PC-3 (cell line): ENCODE measurements at regions not wholly inside any gene's neighbourhood (a gene's known extent, or its start where the extent isn't known, plus 50 kb on each side); places are given as distances from the start of the nearest gene placed in this dataset.

Experiments used
- ATAC-seq: fragments of 200-7000 bp; cut with Tn5 transposase; 2 replicates; pipeline ENCODE4 v1.9.1; 2020; ENCODE audit warnings: mild to moderate bottlenecking, moderate library complexity
- BruUV-seq: library from RNA; stranded (reverse); fragments of 400-500 nt; replicated peaks from 2 replicates; lab custom pipeline; 2021; lab: Mats Ljungman, UMichigan
- CTCF ChIA-PET: fragments of 300-600 bp; sonication (Branson Sonifier 250); formaldehyde crosslinking; loops from one replicate; lab custom pipeline; 2022; ENCODE audit warnings: antibody characterized with exemption; lab: Charles Lee
- POLR2A ChIA-PET: fragments of 300-600 bp; sonication (Branson Sonifier 250); formaldehyde crosslinking; loops from one replicate; lab custom pipeline; 2022; ENCODE audit warnings: antibody characterized with exemption; ENCODE audit not compliant: unreplicated experiment; lab: Charles Lee
- DNase-seq: peaks from one replicate; pipeline ENCODE4 v3.0.0-alpha.2; 2015
- H2AFZ ChIP-seq: fragments of 300-600 bp; sonication (generic); 2 replicates; pipeline ENCODE4 v1.6.0; 2016; ENCODE audit warnings: antibody characterized with exemption, low read length
- H3F3A ChIP-seq: fragments of 300-600 bp; sonication (generic); one replicate; pipeline ENCODE4 v1.6.0; 2017; ENCODE audit warnings: antibody characterized with exemption, low read length, control low read depth, mild to moderate bottlenecking; ENCODE audit not compliant: unreplicated experiment
- H3K27ac ChIP-seq: fragments of 300-600 bp; sonication (generic); 2 replicates; pipeline ENCODE4 v1.5.1; 2016; ENCODE audit warnings: mild to moderate bottlenecking, low read length
- H3K27me3 ChIP-seq: fragments of 300-600 bp; sonication (generic); 2 replicates; pipeline ENCODE4 v1.6.1; 2016; ENCODE audit warnings: low read length, mixed read lengths
- H3K36me3 ChIP-seq: fragments of 300-600 bp; sonication (generic); 2 replicates; pipeline ENCODE4 v1.6.1; 2016; ENCODE audit warnings: low read depth, mixed run types, low read length, mixed read lengths
- H3K4me1 ChIP-seq: fragments of 300-600 bp; sonication (generic); 2 replicates; pipeline ENCODE4 v1.5.1; 2016; ENCODE audit warnings: low read length; ENCODE audit not compliant: insufficient read depth
- H3K4me2 ChIP-seq: fragments of 300-600 bp; sonication (generic); 2 replicates; pipeline ENCODE4 v1.6.0; 2016; ENCODE audit warnings: low read length
- H3K4me3 ChIP-seq: fragments of 300-600 bp; sonication (generic); 2 replicates; pipeline ENCODE4 v1.5.1; 2016; ENCODE audit warnings: mild to moderate bottlenecking, low read length, mixed read lengths
- H3K79me2 ChIP-seq: fragments of 300-600 bp; sonication (generic); 2 replicates; pipeline ENCODE4 v1.6.1; 2017; ENCODE audit warnings: low read length, mixed read lengths
- H3K9ac ChIP-seq: fragments of 300-600 bp; sonication (generic); 2 replicates; pipeline ENCODE4 v1.6.0; 2016; ENCODE audit warnings: mild to moderate bottlenecking, low read length
- H3K9me2 ChIP-seq: fragments of 300-600 bp; sonication (generic); replicated peaks from 2 replicates; pipeline ENCODE4 v1.6.1; 2016; ENCODE audit warnings: mixed run types, low read length, mixed read lengths
- H3K9me3 ChIP-seq: fragments of 300-600 bp; sonication (generic); 2 replicates; pipeline ENCODE4 v1.6.1; 2016; ENCODE audit warnings: low read length, mixed read lengths
- H4K20me1 ChIP-seq: fragments of 300-600 bp; sonication (generic); 2 replicates; pipeline ENCODE4 v1.6.1; 2016; ENCODE audit warnings: low read length, mixed read lengths
- CTCF ChIP-seq: fragments of 300-600 bp; sonication (generic); conservative IDR thresholded peaks from 2 replicates; pipeline ENCODE4 v1.5.1; 2017; ENCODE audit warnings: antibody characterized with exemption, low read depth, mild to moderate bottlenecking, low read length
- EZH2 ChIP-seq: fragments of 300-600 bp; sonication (generic); IDR thresholded peaks from one replicate; pipeline ENCODE4 v1.6.1; 2017; ENCODE audit warnings: antibody characterized with exemption, mild to moderate bottlenecking, low read length; ENCODE audit not compliant: unreplicated experiment
- EZH2phosphoT487 ChIP-seq: fragments of 300-600 bp; sonication (generic); IDR thresholded peaks from 2 replicates; pipeline ENCODE4 v1.6.1; 2018; ENCODE audit warnings: mild to moderate bottlenecking, antibody characterized with exemption, low read length, borderline replicate concordance
- intact Hi-C: fragments of 100-400 bp; cut with micrococcal nuclease; formaldehyde crosslinking; loops from 2 replicates; pipeline ENCODE4 v1.9.0; 2023

DNA sequence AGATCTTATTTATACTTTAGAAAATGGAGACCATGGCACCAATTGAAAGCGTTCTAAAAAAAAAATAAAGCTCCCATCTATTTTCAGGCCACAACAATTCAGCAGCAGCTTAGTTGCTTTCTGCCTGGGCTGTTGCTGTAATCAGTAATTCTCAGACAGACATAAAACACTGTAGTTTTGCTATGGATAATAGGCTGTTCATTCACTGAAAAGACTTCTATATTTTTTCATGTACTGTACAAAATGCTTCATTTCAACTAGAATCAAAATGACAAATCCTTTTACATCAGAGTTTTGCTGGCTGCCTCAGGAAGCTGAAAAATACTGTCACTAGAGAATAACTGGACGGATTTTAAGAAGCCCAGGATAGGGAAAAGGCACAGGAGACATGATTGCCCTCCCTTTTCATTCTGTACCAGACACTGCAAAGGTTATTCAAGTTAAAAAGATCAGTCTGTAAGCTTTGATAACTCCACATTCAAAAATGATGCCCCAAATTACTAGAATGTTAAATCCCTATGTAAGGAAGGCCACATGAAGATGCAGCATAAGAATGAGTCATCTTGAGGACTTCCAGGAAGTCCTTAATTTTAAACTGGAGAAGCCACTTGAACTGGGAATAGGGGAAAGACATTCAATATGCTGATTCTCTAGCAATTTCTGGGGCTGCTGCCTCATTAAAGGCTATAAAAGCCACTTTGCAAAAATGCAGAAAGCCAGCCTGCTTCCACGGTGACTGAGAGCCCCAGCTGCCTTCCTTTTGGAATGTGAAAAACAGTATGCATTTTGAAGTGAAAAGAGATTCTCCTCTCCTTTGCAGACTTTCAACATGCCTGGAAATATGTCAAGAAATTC, 403.2 kb upstream of the RASGEF1B start:
- Histone ChIP-seq H4K20me1 (no peaks in the 10 kb centered on the region), H2AFZ (no peak overlapping the region), H3K4me3 (no peak overlapping the region), H3F3A (no peaks in the 10 kb centered on the region), H3K9me2 (no peaks in the 10 kb centered on the region), H3K79me2 (no peaks in the 10 kb centered on the region), H3K36me3 (no peaks in the 10 kb centered on the region), H3K27ac (no peak overlapping the region), H3K9me3 (no peaks in the 10 kb centered on the region), H3K4me1 (no peaks in the 10 kb centered on the region), H3K9ac (no peak overlapping the region), H3K4me2 (no peak overlapping the region), H3K27me3 (peaks cover 5% of the 10 kb centered on the region; the same call in 1 of the 2 replicates)
- no TSS peak for BruUV-seq
- CTCF ChIA-PET: no interaction called here
- intact Hi-C loops: no loop called here
- POLR2A ChIA-PET: no interaction called here
- DNase-seq (no peak), ATAC-seq (no peak)
- no peak for TF ChIP-seq EZH2phosphoT487
- no peak for TF ChIP-seq CTCF
- no peak for TF ChIP-seq EZH2

- H3K9me3 ChIP-seq: no peaks in the 10 kb centered on the region
- H3K4me3 ChIP-seq: no peak overlapping the region
- no peaks in the 10 kb centered on the region for H4K20me1 ChIP-seq
- ChIA-PET CTCF (no interaction called here), POLR2A (no interaction called here)
- DNase-seq (no peak), ATAC-seq (no peak)
- H3K9me2 ChIP-seq: no peaks in the 10 kb centered on the region
- H3K4me2 ChIP-seq: no peak overlapping the region
- H2AFZ ChIP-seq: no peak overlapping the region
- intact Hi-C loops: no loop called here
- H3K9ac ChIP-seq: no peak overlapping the region
- H3K27ac ChIP-seq: no peak overlapping the region
- BruUV-seq: no TSS peak
- no peaks in the 10 kb centered on the region for H3F3A ChIP-seq
- TF ChIP-seq CTCF (no peak), EZH2 (no peak), EZH2phosphoT487 (no peak)
- H3K36me3 ChIP-seq: no peaks in the 10 kb centered on the region
- H3K27me3 ChIP-seq: no peaks in the 10 kb centered on the region
- no peaks in the 10 kb centered on the region for H3K79me2 ChIP-seq
- H3K4me1 ChIP-seq: no peaks in the 10 kb centered on the region
These were observed 398.6 kb upstream of the RASGEF1B start for GRCh38 chr4:81870275-81870674.

DNA sequence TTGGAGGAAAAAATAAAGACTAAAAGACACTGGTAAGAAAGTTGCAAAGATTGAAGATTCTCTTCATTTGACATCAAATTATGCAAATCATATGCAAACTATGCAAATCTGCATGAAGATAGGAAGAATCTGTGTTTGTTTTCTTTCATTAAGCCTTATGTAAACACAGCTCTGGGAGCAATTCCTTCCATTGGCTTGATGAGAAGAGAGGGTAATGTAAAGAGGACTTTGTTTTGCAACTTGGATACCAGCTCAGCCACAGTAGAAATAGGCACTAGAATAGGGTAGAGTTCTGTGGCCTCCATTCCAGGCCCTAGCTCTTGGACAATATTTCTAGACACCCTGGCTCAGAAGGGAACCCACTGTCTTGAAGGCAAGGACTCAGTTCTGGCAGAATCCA, 388.4 kb upstream of the RASGEF1B start:
- H2AFZ ChIP-seq: no peak overlapping the region
- no peak overlapping the region for H3K4me2 ChIP-seq
- DNase-seq (no peak), ATAC-seq (no peak)
- no peaks in the 10 kb centered on the region for H3K79me2 ChIP-seq
- no peaks in the 10 kb centered on the region for H4K20me1 ChIP-seq
- H3K9ac ChIP-seq: no peak overlapping the region
- no peaks in the 10 kb centered on the region for H3K9me2 ChIP-seq
- no peak overlapping the region for H3K27ac ChIP-seq
- H3K27me3 ChIP-seq: no peaks in the 10 kb centered on the region
- intact Hi-C loops: no loop called here
- no peak overlapping the region for H3K4me3 ChIP-seq
- no peaks in the 10 kb centered on the region for H3K4me1 ChIP-seq
- H3F3A ChIP-seq: no peaks in the 10 kb centered on the region
- H3K36me3 ChIP-seq: no peaks in the 10 kb centered on the region
- CTCF ChIA-PET: no interaction called here
- no peaks in the 10 kb centered on the region for H3K9me3 ChIP-seq
- POLR2A ChIA-PET: no interaction called here
- no peak for TF ChIP-seq EZH2
- TF ChIP-seq EZH2phosphoT487: no peak
- no peak for TF ChIP-seq CTCF
- BruUV-seq: no TSS peak
